HG03571 (cell line): ENCODE measurements at regions not wholly inside any gene's neighbourhood (a gene's known extent, or its start where the extent isn't known, plus 50 kb on each side); places are given as distances from the start of the nearest gene placed in this dataset.

ENCODE experiments used
- ATAC-seq: cut with Tn5 transposase; IDR thresholded peaks from one replicate; pipeline ENCODE4 v1.9.1; 2021; ENCODE audit not compliant: unreplicated experiment

GRCh38 chr5:4949108-4949507 is 191.0 kb upstream of the ADAMTS16 start:
- no peak for ATAC-seq

- ATAC-seq = no peak
Measured at GRCh38 chr5:4953576-4953975, 186.6 kb upstream of the ADAMTS16 start.

- no peak for ATAC-seq
Measured at GRCh38 chr5:4954048-4954447, 186.1 kb upstream of the ADAMTS16 start.

GRCh38 chr5:4963265-4963664 is 176.9 kb upstream of the ADAMTS16 start:
- no peak for ATAC-seq

GRCh38 chr5:4969351-4969750 is 170.8 kb upstream of the ADAMTS16 start:
- no peak for ATAC-seq

- no peak for ATAC-seq
Measured at GRCh38 chr5:4970171-4970570, 170.0 kb upstream of the ADAMTS16 start.

GRCh38 chr5:4976902-4977301 is 163.2 kb upstream of the ADAMTS16 start:
- ATAC-seq = no peak

- no peak for ATAC-seq
Measured at GRCh38 chr5:4977416-4978110, 162.6 kb upstream of the ADAMTS16 start.

GRCh38 chr5:4980201-4980600 is 159.9 kb upstream of the ADAMTS16 start:
- no peak for ATAC-seq

GRCh38 chr5:4981608-4982007 is 158.5 kb upstream of the ADAMTS16 start:
- ATAC-seq = no peak

- ATAC-seq = no peak
Measured at GRCh38 chr5:4983701-4984100, 156.4 kb upstream of the ADAMTS16 start.

- no peak for ATAC-seq
Measured at GRCh38 chr5:4984461-4984860, 155.7 kb upstream of the ADAMTS16 start.

- no peak for ATAC-seq
Measured at GRCh38 chr5:4987431-4987830, 152.7 kb upstream of the ADAMTS16 start.

- ATAC-seq = no peak
Measured at GRCh38 chr5:4989118-4989517, 151.0 kb upstream of the ADAMTS16 start.

GRCh38 chr5:4990017-4990416 is 150.1 kb upstream of the ADAMTS16 start:
- ATAC-seq = no peak

GRCh38 chr5:4990462-4990861 is 149.7 kb upstream of the ADAMTS16 start:
- ATAC-seq = no peak

GRCh38 chr5:4991925-4992324 is 148.2 kb upstream of the ADAMTS16 start:
- ATAC-seq = no peak

GRCh38 chr5:4995014-4995413 is 145.1 kb upstream of the ADAMTS16 start:
- no peak for ATAC-seq

- ATAC-seq = no peak
Measured at GRCh38 chr5:5005353-5005752, 134.8 kb upstream of the ADAMTS16 start.

- no peak for ATAC-seq
Measured at GRCh38 chr5:5006548-5006947, 133.6 kb upstream of the ADAMTS16 start.

GRCh38 chr5:5009240-5009639 is 130.9 kb upstream of the ADAMTS16 start:
- no peak for ATAC-seq

- ATAC-seq = no peak
Measured at GRCh38 chr5:5011151-5011550, 129.0 kb upstream of the ADAMTS16 start.

GRCh38 chr5:5014586-5015235 is 125.4 kb upstream of the ADAMTS16 start:
- no peak for ATAC-seq
